GM19023 (cell line): ENCODE measurements at regions not wholly inside any gene's neighbourhood (a gene's known extent, or its start where the extent isn't known, plus 50 kb on each side); places are given as distances from the start of the nearest gene placed in this dataset.

Experiments
- ATAC-seq: cut with Tn5 transposase; IDR thresholded peaks from one replicate; pipeline ENCODE4 v1.9.1; 2021; ENCODE audit warnings: mild to moderate bottlenecking, moderate library complexity; ENCODE audit not compliant: unreplicated experiment

DNA sequence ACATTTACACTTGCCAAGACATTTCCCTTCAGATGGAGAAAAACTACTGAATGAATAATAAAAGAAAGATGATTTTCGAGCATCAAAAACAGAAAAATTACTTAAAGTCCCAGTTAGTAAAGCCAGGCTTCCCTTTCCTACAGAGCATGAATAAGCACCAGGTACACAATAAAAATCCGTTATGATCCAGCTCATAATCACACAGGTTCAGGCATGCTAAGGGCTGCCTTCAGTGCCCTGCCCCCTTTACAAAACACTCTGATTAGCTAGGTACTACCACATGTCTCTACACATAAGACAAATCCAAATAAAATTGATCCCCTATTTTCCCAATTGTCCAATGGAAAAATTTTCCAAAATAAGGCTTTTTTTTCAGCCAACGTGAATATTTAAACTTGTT, 413.2 kb upstream of the LRATD1 start:
- no peak for ATAC-seq

DNA sequence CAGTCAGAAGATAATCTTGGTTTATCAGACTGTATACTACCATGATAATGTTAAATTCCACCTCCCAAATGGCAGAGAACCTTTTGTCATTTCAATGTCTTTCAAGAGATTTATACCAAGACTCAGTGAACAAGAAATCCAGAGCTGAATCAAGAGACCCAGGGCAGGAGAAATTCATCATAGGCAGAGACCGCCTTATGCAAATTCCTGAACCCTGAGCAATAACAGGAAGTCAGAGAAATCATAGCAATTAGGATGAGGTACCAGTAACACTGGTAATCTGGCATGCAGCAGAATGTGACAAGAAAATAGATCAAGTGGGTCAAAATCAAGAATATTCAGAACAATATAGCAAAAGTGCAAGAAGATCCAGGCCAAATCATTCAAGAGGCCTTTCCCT, 412.4 kb upstream of the LRATD1 start:
- ATAC-seq: no peak

DNA sequence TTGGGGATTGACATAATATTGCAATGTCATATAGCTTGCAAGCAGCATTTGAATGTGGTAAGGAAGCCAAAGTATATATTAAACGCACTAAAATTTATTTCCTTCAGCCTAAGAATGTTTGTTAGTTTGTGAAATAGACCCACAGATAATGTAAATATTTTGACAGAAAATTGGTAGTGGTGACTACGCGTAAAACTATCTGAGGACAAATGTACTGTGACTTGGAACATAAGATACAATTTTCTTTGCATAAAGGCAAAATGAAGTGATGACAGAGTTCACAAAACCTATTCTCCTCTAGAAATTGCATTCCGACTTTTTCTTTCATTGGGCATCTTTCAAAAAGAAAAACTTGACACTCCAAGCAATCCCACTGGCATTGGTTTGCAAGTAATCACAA, 411.1 kb upstream of the LRATD1 start:
- no peak for ATAC-seq

DNA sequence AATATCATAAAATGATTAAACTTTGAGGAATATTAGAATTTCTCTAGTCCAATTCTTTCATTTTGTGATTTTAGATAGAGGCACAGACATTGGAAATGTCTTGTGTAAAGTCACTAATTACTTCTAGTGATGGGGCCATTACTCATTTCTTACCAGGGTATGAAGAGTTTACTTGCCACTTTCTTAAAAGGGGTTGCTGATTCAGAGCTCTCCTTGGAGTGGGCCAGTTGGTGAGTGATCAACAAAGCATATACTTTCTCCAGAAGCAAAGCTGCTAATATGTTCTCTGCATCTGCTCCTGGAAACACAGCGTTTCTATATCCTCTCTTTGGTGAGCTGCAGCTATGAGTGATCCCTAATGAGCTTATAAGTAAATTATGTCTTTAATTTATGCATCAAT, 408.9 kb upstream of the LRATD1 start:
- ATAC-seq: no peak

DNA sequence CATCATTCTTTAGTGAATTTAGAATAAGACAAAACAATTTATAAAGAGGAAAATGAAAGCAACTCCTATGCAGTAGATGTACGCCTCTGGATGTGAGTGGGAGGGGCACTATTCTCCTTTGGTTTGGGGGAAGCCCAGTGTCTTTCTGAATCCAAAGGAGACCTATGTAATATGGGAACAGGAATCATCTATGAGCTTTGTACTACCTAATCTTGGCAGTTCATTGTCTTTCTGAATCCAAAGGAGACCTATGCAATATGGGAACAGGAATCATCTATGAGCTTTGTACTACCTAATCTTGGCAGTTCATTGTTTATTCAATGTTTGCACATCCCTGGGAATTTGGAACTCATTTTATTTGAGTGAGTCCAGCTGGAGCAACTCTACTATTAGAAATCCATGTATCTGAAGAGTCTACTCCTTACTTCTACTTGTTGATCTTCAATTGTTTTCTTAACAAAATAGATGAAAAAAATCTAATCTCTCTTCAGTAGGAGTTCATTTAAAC, 401.1 kb upstream of the LRATD1 start:
- ATAC-seq: no peak

DNA sequence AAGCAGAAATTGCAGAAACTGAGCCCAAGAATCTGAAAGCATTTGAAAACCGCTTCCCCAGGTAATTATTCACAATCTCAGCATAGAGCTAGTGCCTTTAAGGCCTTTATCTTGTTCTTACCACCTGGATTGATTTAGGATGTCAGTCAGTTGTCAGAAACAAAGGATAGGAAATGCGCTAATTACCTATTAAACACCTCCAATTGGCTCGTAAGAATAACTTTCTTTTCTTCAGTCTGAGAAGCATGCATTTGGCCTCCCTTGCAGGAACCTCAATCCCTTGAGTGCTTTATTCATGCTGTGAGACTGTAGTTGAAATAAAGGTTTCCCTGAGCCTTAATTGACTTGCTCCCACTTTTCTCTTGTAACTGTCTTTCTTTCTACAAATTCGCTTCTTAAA, 400.3 kb upstream of the LRATD1 start:
- no peak for ATAC-seq

DNA sequence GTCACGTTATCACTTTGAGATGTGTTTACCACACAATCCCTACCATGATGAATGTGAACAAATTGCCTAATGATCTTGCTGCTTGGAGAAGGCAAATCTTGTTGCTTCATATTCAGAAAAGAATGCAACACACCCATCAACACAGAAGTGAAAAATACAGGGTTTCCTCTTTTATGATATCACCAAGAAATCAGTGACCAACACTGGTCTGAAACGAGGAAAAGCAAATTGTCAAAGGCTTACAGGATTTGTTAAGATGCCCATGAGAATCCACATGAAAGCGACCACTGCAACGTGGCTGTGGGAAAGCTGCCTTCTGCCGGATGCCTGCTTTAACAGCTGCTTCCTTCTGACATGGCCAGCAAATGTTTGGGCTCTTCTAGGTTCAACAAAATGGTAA, 397.6 kb upstream of the LRATD1 start:
- no peak for ATAC-seq

DNA sequence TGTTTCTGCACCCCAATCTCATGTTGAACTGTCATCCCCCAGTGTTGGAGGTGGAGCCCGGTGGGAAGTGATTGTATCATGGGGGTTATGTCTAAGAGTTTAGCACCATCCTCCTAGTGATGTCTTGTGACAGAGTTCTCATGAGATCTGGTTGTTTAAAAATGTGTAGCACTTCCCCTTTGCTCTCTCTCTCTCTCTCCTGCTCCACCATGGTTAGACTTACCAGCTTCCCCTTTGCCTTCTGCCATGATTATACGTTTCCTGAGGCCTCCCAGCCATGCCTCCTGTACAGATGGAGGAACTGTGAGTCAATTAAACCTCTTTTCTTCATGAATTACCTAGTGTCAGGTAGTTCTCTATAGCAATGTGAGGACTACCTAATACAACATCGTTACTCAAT, 396.9 kb upstream of the LRATD1 start:
- no peak for ATAC-seq

DNA sequence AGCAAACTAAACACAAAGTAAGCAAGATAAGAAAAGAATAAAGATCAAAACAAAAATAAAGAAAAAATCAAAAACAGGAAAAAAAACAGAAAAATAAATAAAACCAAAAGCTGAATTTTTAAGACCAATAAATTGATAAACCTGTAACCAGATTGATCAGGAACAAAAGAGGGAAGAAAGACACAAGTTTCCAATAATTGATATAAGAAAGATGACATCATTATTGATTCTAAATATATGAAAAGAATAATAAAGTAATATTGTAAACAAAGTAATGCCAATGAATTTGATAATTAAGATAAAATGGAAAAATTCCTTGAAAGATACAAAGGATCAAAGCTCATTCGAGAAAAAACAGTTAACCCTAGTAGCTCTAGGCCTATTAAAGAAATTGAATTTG, 394.6 kb upstream of the LRATD1 start:
- ATAC-seq: no peak

DNA sequence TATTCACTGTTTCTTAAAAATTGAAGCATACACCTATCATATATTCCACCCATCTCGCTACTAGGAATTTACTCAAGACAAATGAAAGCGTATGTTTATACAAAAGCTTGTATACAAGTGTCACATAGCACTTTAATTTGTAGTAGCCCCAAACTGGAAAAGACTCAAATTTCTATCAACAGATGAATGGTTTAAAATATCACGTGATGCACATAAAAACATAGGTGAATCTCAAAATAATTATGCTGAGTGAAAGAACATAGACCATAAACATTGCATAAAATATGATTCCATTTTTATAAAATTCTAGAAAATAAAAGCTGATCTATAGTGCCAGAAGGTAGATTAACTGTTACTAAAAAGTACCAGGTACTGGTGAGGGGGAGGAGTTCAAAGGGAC, 392.9 kb upstream of the LRATD1 start:
- no peak for ATAC-seq

DNA sequence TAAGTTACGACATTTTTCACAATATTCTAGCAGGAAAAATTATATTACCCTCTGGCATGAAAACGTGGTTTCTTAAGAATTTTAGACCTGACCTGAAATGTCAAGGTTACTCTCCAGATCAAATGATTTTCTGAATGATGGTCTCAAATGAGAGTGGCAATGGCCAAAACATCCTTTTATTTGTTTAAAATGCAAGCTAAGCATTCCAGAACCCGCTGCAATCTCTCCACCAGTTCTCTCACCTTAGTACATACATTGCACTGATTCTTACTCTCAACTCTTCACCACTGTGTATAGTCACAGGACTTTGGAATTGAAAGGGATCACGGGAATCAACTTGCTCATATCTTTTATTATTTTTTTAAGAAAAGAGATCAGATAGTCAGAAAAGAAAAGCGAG, 391.6 kb upstream of the LRATD1 start:
- no peak for ATAC-seq

DNA sequence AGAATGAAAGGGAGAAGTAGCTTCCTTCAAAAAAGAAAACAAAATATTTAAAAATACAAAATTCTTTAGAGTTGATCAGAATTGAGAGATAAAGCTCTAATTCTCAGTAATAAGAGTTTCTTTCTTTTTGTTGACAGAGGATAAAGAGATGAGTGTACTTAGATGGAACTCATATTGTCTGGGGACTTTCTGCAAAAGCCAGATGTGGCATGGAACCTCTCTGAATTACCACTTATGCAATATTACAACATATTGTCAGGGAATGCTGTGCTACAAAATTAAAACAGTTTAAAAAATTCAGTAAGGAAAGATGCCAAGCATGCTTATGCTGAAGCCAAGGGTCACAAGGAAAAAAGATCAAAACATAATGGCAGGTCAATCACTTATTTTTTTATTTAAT, 386.6 kb upstream of the LRATD1 start:
- ATAC-seq: no peak

DNA sequence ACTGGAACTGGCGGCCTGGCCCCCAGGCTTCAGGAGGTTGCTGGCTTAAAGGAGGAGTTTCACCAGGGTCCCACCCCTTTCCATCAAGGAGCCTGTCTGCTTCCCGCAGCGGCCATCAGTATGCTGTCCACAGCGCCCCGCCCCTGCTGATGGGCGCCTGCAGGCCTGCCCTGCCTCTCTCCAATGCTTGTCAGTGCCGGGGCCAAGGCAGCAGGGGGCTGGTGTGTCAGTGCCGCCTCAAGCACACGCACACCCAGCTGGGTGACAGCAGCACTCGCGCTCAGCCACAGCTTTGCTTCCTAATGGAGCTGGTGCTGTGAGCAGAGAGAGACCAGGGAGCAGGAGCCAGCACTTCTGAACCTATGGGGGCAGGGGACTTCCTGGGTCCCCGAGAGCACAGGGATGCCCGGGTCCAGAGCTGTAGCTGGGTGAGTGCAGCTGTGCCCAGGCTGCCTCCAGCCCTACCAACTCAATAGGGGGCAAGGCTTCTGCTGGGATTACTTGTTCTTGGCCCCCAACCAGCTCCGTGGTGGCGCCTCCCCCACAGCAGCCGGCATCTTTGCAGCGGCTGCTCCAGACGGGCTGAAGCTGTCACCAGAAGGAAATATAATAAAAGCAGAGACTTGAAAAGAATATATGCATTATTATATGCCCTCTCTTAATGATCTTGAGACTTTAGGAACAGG, 377.2 kb upstream of the LRATD1 start:
- ATAC-seq: no peak

DNA sequence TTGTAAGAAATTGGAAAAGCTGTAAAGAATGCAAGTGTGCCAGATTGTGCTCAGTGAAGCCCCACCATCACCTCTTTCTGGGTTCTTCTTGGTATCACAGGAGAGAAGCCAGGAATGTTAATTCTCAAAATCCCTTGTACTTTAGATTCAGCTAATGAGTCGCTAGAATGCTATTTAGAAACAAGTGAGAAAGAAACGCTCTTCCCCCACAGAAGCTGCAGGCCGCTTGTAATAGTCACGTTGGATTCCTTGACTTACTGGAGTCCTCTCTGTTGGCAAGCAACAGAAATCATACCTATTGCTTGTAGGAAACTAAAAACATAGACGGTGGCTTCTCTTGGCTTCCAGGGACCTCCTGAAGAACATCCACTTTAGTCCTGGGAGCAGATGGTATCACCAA, 375.6 kb upstream of the LRATD1 start:
- ATAC-seq: no peak

DNA sequence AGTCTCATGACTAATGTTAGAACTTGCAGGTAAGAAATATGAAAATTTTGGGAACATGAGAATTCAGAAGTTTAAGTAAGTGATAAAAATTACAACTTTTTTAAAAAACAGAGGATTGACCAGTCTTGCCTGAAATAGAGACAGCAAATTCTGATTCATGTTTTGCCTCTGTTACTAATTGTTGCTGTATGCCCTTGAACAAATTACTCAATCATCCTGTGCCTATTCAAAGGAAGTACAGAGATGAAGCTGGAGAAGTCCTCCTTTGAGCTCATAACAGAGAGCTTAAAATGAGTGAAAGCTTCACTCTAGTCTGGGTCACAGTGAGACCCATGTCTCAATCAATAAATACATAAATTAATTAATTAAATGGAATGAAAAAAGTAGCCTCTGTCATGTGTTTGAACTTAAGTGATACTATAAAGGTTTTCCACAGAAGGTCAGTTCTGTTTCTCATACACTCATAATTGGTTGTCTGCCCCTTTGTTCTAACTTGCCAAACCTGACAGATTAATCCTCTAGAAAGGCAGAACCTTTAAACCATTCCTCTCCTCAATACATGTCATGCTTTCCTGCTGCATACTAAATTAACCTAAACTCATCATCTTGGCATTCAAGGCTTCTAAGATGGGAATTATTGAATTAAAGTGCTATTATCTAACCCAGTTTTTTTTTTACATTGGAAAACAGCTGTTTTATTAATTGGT, 374.6 kb upstream of the LRATD1 start:
- ATAC-seq: no peak

DNA sequence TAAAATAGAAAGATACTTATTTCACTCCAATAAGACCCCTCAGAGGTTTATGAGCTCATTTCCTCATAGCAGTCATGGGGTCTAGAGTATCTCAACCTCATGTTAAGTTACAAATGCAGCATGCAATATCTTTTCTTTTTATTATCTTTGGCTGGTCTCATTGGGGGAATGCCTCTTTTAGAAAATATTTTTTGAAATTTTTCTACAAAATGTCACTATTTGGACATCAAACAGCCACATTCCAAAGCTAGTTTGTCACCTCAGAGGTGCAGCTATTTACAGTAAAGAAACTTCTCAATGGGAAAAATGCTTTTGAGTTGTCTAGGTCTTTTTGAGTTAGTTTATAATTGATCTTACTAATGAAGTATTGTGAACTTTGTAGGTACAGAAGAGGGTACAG, 370.7 kb upstream of the LRATD1 start:
- ATAC-seq: no peak

DNA sequence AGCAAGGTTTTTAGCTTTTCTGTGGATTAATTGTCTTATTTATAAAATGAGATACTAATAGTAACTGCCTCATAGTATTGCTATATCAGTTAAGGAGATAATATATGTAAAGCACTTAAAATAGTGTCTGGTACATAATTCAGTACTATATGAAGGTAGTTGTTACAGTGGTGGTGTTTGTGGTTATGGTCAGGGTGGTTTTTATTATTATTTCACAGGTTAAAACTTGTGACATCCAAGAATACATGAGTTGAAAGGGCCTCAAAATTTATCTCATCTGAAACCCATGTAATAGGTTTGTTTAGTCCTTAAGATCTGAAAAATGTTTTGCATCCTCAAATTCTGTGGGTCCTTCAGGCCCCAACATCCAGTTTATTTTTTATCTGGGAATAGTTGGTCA, 369.5 kb upstream of the LRATD1 start:
- ATAC-seq: no peak

DNA sequence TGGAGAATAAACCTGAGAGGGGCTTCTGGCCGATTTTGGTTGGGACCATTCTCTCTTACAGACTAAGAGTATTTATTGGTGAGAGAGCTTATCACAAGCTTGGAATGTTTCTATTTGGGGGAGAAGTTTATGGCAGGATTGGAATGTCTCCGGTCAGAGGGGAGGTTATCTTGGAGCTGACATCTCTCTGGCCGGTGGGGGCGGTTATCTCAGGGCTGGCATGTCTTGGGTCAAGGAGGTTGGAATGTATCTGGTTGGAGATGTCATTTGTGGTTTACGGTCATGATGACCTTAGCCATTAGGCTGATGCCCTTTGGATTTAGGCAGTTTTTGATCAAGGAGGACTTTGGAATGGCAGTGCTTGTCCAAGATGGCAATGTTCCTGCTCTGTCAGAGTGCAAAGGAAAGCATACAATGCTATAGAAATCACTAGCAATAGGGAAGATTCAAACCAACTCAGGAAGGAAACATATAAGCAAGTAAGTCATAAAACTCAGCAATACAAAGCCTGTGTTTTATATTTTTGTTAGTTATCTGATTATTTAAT, 362.4 kb upstream of the LRATD1 start:
- no peak for ATAC-seq

DNA sequence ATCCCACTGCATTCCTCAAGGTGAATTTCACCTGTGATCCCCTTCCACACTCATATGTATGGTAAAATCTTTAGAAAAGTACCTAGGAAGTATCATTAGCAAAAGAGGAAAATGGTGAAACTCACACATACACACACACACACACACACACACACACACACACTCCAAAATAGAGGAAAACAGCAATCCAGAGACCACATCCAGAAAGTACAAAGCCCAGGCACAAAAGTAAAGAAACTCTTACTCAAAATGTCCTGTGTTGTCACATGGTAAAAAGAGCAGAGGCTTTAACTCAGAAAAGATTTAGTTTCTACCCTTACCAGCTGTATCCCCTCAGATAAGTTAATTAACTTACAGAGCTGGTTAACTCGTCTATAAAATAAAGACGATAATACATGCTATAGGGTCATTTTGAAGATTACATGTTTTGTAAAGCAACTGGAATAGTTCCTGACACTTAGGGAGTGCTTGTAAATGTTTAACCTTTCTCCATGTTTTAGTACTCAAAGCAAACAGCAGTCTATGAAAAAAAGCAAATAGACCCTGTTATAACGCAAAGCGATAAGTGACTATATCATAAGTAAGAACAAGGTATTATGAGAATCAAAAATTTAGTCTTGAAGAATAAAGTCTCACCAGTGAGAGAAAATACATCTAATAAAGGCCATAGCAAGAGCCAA, 360.0 kb upstream of the LRATD1 start:
- ATAC-seq: no peak

DNA sequence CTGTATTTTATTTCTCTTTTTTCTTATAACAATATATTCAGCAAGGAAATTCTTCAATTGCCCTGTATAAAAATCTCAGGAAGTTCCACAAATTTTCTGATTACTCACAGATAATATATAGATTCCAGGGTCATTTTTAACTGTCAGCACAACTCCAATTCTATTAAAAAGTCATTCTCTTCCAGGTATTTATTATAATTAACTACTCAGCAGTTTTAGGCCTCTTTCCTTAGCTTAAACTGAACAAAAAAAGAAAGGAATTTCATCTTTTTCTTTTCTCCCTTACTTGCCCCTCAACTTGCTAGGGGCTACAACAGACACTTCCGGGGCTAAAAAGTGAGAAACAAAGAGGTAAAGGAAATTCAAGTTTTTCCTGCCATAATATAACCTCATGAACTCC, 358.9 kb upstream of the LRATD1 start:
- no peak for ATAC-seq

DNA sequence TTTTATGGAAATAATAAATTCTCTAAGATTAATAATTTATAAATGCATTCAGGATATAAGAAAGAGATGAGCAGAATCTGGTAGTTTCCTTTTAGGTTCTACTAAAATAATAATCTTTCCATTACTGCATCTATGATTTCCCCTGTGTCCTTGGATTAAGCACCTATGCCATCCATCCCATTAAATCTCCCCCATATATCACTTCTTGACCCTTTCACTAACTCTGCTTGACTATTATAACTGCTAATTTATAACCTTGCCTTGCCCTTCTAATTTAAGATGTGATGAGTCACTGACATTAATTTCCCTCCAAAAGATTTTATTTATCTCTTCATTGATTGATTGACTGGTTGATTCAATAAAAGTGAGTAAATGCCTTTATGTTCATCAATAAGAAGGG, 348.3 kb upstream of the LRATD1 start:
- no peak for ATAC-seq

DNA sequence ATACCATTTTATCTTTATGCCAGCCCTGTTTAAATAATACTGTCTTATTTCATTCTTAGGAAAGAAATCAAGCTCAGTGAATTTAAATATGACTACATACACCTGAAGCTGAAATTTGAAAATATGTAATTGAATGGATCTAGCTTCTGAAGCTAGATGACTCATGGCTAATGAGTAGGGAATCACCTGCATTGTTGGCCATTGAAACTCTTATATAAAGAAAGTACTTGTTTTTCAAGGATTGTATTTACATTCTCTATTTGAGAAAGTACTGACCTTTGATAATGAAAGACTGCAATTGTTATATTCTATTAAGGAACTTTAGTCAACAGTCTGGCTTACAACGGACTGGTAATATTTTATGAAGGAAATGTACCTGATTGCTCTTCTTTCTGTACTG, 346.7 kb upstream of the LRATD1 start:
- ATAC-seq: no peak
